H9 (cell line): ENCODE measurements at regions not wholly inside any gene's neighbourhood (a gene's known extent, or its start where the extent isn't known, plus 50 kb on each side); places are given as distances from the start of the nearest gene placed in this dataset.

ENCODE experiments used
- DNase-seq: peaks from one replicate; pipeline ENCODE4 v3.0.0-alpha.2; 2017
- H2AFZ ChIP-seq: one replicate; pipeline ENCODE4 v1.6.1; 2013; ENCODE audit warnings: mild to moderate bottlenecking, low read length, control low read depth, moderate library complexity
- H2AK5ac ChIP-seq: 2 replicates; pipeline ENCODE4 v1.6.1; 2013; ENCODE audit warnings: low read length, control low read depth, mixed read lengths; ENCODE audit not compliant: insufficient read length
- H2BK120ac ChIP-seq: one replicate; pipeline ENCODE4 v1.6.1; 2013; ENCODE audit warnings: low read depth, mild to moderate bottlenecking, low read length, control low read depth, inconsistent platforms; ENCODE audit not compliant: poor library complexity, severe bottlenecking
- H2BK12ac ChIP-seq: 2 replicates; pipeline ENCODE4 v1.6.1; 2013; ENCODE audit warnings: low read length, control low read depth, mixed read lengths, low read depth; ENCODE audit not compliant: insufficient read length
- H2BK15ac ChIP-seq: 2 replicates; pipeline ENCODE4 v1.6.1; 2013; ENCODE audit warnings: low read depth, low read length, control low read depth
- H2BK20ac ChIP-seq: one replicate; pipeline ENCODE4 v1.6.1; 2013; ENCODE audit warnings: low read depth, mild to moderate bottlenecking, low read length, control low read depth, inconsistent platforms; ENCODE audit not compliant: poor library complexity, severe bottlenecking
- H2BK5ac ChIP-seq: 2 replicates; pipeline ENCODE4 v1.6.1; 2013; ENCODE audit warnings: low read length, control low read depth, mixed read lengths; ENCODE audit not compliant: insufficient read length
- H3K14ac ChIP-seq: 2 replicates; pipeline ENCODE4 v1.6.1; 2013; ENCODE audit warnings: low read length, control low read depth; ENCODE audit not compliant: insufficient read depth
- H3K18ac ChIP-seq: 2 replicates; pipeline ENCODE4 v1.6.1; 2013; ENCODE audit warnings: low read depth, mild to moderate bottlenecking, mixed read lengths, low read length, control low read depth; ENCODE audit not compliant: insufficient read length
- H3K23ac ChIP-seq: 2 replicates; pipeline ENCODE4 v1.6.1; 2013; ENCODE audit warnings: low read length, control low read depth, mixed read lengths, low read depth; ENCODE audit not compliant: insufficient read length
- H3K23me2 ChIP-seq: 2 replicates; pipeline ENCODE4 v1.6.1; 2013; ENCODE audit warnings: low read depth, mild to moderate bottlenecking, mixed read lengths, low read length, control low read depth; ENCODE audit not compliant: insufficient read length, poor library complexity, severe bottlenecking
- H3K27ac ChIP-seq: 2 replicates; pipeline ENCODE4 v1.5.1; 2013; ENCODE audit warnings: low read length, control low read depth, mixed read lengths, low read depth; ENCODE audit not compliant: insufficient read length
- H3K27me3 ChIP-seq: 2 replicates; pipeline ENCODE4 v1.6.1; 2013; ENCODE audit warnings: low read length, control low read depth, inconsistent platforms; ENCODE audit not compliant: insufficient read depth
- H3K4ac ChIP-seq: 2 replicates; pipeline ENCODE4 v1.6.1; 2013; ENCODE audit warnings: low read depth, mild to moderate bottlenecking, control low read depth, inconsistent platforms, low read length, moderate library complexity
- H3K4me1 ChIP-seq: 2 replicates; pipeline ENCODE4 v1.6.1; 2013; ENCODE audit warnings: low read length, control low read depth, inconsistent platforms; ENCODE audit not compliant: insufficient read depth
- H3K4me2 ChIP-seq: 2 replicates; pipeline ENCODE4 v1.6.1; 2013; ENCODE audit warnings: low read length, control low read depth, mixed read lengths; ENCODE audit not compliant: insufficient read length, insufficient read depth
- H3K56ac ChIP-seq: 2 replicates; pipeline ENCODE4 v1.6.1; 2013; ENCODE audit warnings: low read depth, mild to moderate bottlenecking, mixed read lengths, low read length, control low read depth; ENCODE audit not compliant: insufficient read length
- H3K79me1 ChIP-seq: 2 replicates; pipeline ENCODE4 v1.6.1; 2013; ENCODE audit warnings: low read depth, mild to moderate bottlenecking, moderate library complexity, low read length, control low read depth, inconsistent platforms; ENCODE audit not compliant: insufficient read depth, poor library complexity, severe bottlenecking
- H3K79me2 ChIP-seq: 2 replicates; pipeline ENCODE4 v1.6.1; 2013; ENCODE audit warnings: low read length, control low read depth, inconsistent platforms; ENCODE audit not compliant: insufficient read depth
- H3K9ac ChIP-seq: 2 replicates; pipeline ENCODE4 v1.6.1; 2013; ENCODE audit warnings: low read length, control low read depth, mixed read lengths; ENCODE audit not compliant: insufficient read length; ENCODE audit errors: extremely low read depth
- H3K9me3 ChIP-seq: one replicate; pipeline ENCODE4 v1.6.1; 2013; ENCODE audit warnings: low read depth, low read length, inconsistent platforms; ENCODE audit not compliant: control insufficient read depth
- H3T11ph ChIP-seq: one replicate; pipeline ENCODE4 v1.6.1; 2013; ENCODE audit warnings: mild to moderate bottlenecking, low read length, control low read depth, inconsistent platforms
- H4K20me1 ChIP-seq: one replicate; pipeline ENCODE4 v1.6.1; 2013; ENCODE audit not compliant: control insufficient read depth, insufficient read length, insufficient read depth
- H4K5ac ChIP-seq: 2 replicates; pipeline ENCODE4 v1.6.1; 2013; ENCODE audit warnings: low read depth, mild to moderate bottlenecking, mixed read lengths, low read length, control low read depth; ENCODE audit not compliant: insufficient read length
- H4K8ac ChIP-seq: replicated peaks from 2 replicates; pipeline ENCODE4 v1.6.1; 2013; ENCODE audit warnings: low read length, control low read depth, mixed read lengths, low read depth; ENCODE audit not compliant: insufficient read length
- H4K91ac ChIP-seq: 2 replicates; pipeline ENCODE4 v1.6.1; 2013; ENCODE audit warnings: low read depth, mild to moderate bottlenecking, moderate library complexity, mixed read lengths, low read length, control low read depth; ENCODE audit not compliant: insufficient read length
- H3K27ac Mint-ChIP-seq, 3 experiments: 2 replicates in 2 of 3; 3 replicates in 1 of 3; pipeline ENCODE4 v1.8.0; 2020 to 2021; ENCODE audit warnings: mixed read lengths in 3 of 3, mild to moderate bottlenecking in 1 of 3, moderate library complexity in 1 of 3
- H3K27me3 Mint-ChIP-seq: 2 replicates; pipeline ENCODE4 v1.8.0; 2021; ENCODE audit warnings: low read depth, mild to moderate bottlenecking, moderate library complexity, mixed read lengths
- H3K36me3 Mint-ChIP-seq, 3 experiments: 2 replicates in 2 of 3; 3 replicates in 1 of 3; pipeline ENCODE4 v1.8.0; 2020 to 2021; ENCODE audit warnings: low read depth in 3 of 3, mixed read lengths in 3 of 3; ENCODE audit not compliant: insufficient read depth in 1 of 3
- H3K4me1 Mint-ChIP-seq, 2 experiments: 2 replicates each; pipeline ENCODE4 v1.8.0; 2020; ENCODE audit warnings: mixed read lengths in 2 of 2
- H3K4me3 Mint-ChIP-seq, 2 experiments: 2 replicates in 1 of 2; 3 replicates in 1 of 2; pipeline ENCODE4 v1.8.0; 2020 to 2021; ENCODE audit warnings: mild to moderate bottlenecking in 2 of 2, mixed read lengths in 2 of 2, moderate library complexity in 1 of 2
- H3K9me3 Mint-ChIP-seq, 2 experiments: 2 replicates in 1 of 2; 3 replicates in 1 of 2; pipeline ENCODE4 v1.8.0; 2020; ENCODE audit warnings: mild to moderate bottlenecking in 2 of 2, mixed read lengths in 2 of 2, moderate library complexity in 1 of 2
- WGBS: extraction: QIAGEN DNeasy Blood & Tissue Kit; methylation state at CpG from one replicate; pipeline ENCODE4 v1.1.7; 2013; ENCODE audit warnings: missing lambda C conversion rate, low lambda C conversion rate, mixed read lengths; ENCODE audit not compliant: insufficient read length; ENCODE audit errors: extremely low coverage; 5-methylcytosine and 5-hydroxymethylcytosine counted together
- TF ChIP-seq, protein P1 (sequence below): fragments of 200-600 bp; sonication (generic); conservative IDR thresholded peaks from 3 replicates; pipeline ENCODE4 v1.8.0; 2021; ENCODE audit warnings: antibody characterized with exemption, mild to moderate bottlenecking

DNA sequence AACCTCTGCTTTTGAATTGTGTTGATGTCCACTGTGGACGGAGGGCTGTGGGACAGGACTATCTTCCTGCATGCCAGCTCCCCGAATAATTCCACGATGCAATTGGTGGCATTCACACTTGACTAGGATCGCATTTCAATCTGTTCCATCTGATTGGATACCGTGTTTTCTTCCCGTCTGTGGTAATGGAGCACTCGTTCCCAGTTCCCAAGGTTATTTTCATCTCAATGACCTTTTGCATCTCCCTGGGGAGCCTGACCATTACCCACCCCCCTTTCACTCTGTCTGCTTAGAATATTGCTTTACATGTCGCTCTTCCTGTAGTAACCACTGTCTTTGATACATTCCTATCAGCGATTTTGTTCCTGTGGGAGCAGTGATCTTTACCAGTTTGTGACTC lies 402.2 kb upstream of the WWC1 start:
- Histone ChIP-seq H4K91ac (no peak overlapping the region), H3K56ac (no peak overlapping the region), H3K9ac (no peak overlapping the region), H3K4me2 (no peak overlapping the region), H2BK5ac (no peak overlapping the region), H3K4ac (no peak overlapping the region), H3K18ac (no peak overlapping the region), H3K23me2 (no peaks in the 10 kb centered on the region), H3T11ph (no peak overlapping the region), H4K20me1 (no peaks in the 10 kb centered on the region), H2BK15ac (no peak overlapping the region), H3K23ac (no peak overlapping the region), H3K27me3 (no peaks in the 10 kb centered on the region), H2AK5ac (no peak overlapping the region), H3K27ac (no peak overlapping the region), H3K14ac (no peak overlapping the region), H4K5ac (no peak overlapping the region), H3K9me3 (no peaks in the 10 kb centered on the region), H2BK12ac (no peak overlapping the region), H3K79me1 (no peaks in the 10 kb centered on the region), H2AFZ (no peak overlapping the region), H4K8ac (no peak overlapping the region), H2BK120ac (no peak overlapping the region), H2BK20ac (no peak overlapping the region), H3K4me1 (peaks cover 6% of the 10 kb centered on the region; the same call in 1 of the 2 replicates), H3K79me2 (no peaks in the 10 kb centered on the region)
- WGBS, result no CpG with 5 or more reads among the region's 9 CpGs
- TF ChIP-seq, protein P1, sequence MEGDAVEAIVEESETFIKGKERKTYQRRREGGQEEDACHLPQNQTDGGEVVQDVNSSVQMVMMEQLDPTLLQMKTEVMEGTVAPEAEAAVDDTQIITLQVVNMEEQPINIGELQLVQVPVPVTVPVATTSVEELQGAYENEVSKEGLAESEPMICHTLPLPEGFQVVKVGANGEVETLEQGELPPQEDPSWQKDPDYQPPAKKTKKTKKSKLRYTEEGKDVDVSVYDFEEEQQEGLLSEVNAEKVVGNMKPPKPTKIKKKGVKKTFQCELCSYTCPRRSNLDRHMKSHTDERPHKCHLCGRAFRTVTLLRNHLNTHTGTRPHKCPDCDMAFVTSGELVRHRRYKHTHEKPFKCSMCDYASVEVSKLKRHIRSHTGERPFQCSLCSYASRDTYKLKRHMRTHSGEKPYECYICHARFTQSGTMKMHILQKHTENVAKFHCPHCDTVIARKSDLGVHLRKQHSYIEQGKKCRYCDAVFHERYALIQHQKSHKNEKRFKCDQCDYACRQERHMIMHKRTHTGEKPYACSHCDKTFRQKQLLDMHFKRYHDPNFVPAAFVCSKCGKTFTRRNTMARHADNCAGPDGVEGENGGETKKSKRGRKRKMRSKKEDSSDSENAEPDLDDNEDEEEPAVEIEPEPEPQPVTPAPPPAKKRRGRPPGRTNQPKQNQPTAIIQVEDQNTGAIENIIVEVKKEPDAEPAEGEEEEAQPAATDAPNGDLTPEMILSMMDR, result no peak
- no peak for DNase-seq
- Mint-ChIP-seq H3K36me3 (peaks cover 0 to 2% (median 0%) of the 10 kb centered on the region in 3 experiments; a peak in 3 of 7 replicates), H3K9me3 (peaks cover 3 to 6% of the 10 kb centered on the region in 2 experiments; a peak in 3 of 5 replicates), H3K4me3 (no peak overlapping the region), H3K27me3 (no peaks in the 10 kb centered on the region), H3K4me1 (peaks cover 43% of the 10 kb centered on the region in 2 experiments), H3K27ac (peak overlapping the region in 1 of 3 experiments; percentile 23; a peak in 2 of 7 replicates)
